Osteoblast (primary cell): ENCODE measurements at regions not wholly inside any gene's neighbourhood (a gene's known extent, or its start where the extent isn't known, plus 50 kb on each side); places are given as distances from the start of the nearest gene placed in this dataset.
"Not testable (repeated sequence)": the region's sequence is repeated elsewhere in the genome, so short reads cannot be mapped to it uniquely, and the experiment has no call there.

Experiments
- DNase-seq: peaks from one replicate; pipeline ENCODE4 v3.0.0; 2011; ENCODE audit warnings: low spot score, mixed read lengths; ENCODE audit not compliant: insufficient read length; ENCODE audit errors: missing footprints
- H2AFZ ChIP-seq: 2 replicates; pipeline ENCODE4 v1.6.0; 2011; ENCODE audit warnings: mild to moderate bottlenecking, low read length
- H3K27ac ChIP-seq: 2 replicates; pipeline ENCODE4 v1.5.1; 2011; ENCODE audit warnings: mild to moderate bottlenecking, low read depth, low read length, moderate library complexity
- H3K27me3 ChIP-seq: 2 replicates; pipeline ENCODE4 v1.6.0; 2012; ENCODE audit warnings: mild to moderate bottlenecking, control low read depth, inconsistent platforms, low read length, moderate library complexity; ENCODE audit not compliant: insufficient read depth
- H3K36me3 ChIP-seq: 2 replicates; pipeline ENCODE4 v1.5.1; 2011; ENCODE audit warnings: mild to moderate bottlenecking, low read length, control low read depth, moderate library complexity; ENCODE audit not compliant: insufficient read depth
- H3K4me1 ChIP-seq: 2 replicates; pipeline ENCODE4 v1.5.1; 2011; ENCODE audit warnings: mild to moderate bottlenecking, low read length, control low read depth, moderate library complexity; ENCODE audit not compliant: insufficient read depth
- H3K4me2 ChIP-seq: 2 replicates; pipeline ENCODE4 v1.6.0; 2011; ENCODE audit warnings: mild to moderate bottlenecking, low read length; ENCODE audit not compliant: insufficient read depth
- H3K4me3 ChIP-seq: fragments of 200-600 bp; sonication (generic); 3 replicates; pipeline ENCODE4 v1.5.1; 2012; ENCODE audit warnings: mild to moderate bottlenecking, low read length, inconsistent platforms; ENCODE audit not compliant: insufficient read depth
- H3K79me2 ChIP-seq: 2 replicates; pipeline ENCODE4 v1.6.0; 2012; ENCODE audit warnings: mild to moderate bottlenecking, low read length, control low read depth, inconsistent platforms; ENCODE audit not compliant: insufficient read depth
- H3K9me3 ChIP-seq: 2 replicates; pipeline ENCODE4 v1.5.1; 2011; ENCODE audit warnings: low read depth, low read length, control low read depth
- H4K20me1 ChIP-seq: 2 replicates; pipeline ENCODE4 v1.6.0; 2012; ENCODE audit warnings: mild to moderate bottlenecking, low read length, control low read depth; ENCODE audit not compliant: insufficient read depth
- TF ChIP-seq, protein P1 (sequence below): IDR thresholded peaks from 2 replicates; pipeline ENCODE4 v1.5.1; 2011; ENCODE audit warnings: mild to moderate bottlenecking, low read depth, low read length, moderate library complexity; ENCODE audit errors: extremely low read depth

DNA sequence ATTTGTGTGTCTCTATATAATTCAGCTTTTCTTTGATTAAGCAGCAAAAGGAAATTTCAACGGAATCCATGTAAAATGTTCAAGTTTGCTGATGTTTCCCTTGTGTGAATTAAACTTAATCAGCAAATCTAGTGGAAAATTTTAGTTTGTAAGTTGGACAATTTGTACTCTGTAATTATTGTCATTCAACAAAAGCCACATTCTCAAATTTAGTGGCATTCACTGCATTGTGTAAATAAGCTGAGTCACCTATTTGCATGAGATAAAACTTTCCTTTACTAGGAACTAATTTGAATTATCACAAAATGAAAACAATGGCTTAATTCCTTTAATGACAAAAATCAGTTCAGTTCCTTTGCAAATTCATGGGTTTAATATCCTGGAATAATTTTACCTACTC is 784.2 kb upstream of the CCDC179 start:
- no peak for DNase-seq
- no peaks in the 10 kb centered on the region for H3K36me3 ChIP-seq
- H3K4me1 ChIP-seq, result no peaks in the 10 kb centered on the region
- H3K4me2 ChIP-seq, result no peak overlapping the region
- H3K4me3 ChIP-seq, result no peak overlapping the region
- H3K9me3 ChIP-seq, result no peaks in the 10 kb centered on the region
- TF ChIP-seq, protein P1, sequence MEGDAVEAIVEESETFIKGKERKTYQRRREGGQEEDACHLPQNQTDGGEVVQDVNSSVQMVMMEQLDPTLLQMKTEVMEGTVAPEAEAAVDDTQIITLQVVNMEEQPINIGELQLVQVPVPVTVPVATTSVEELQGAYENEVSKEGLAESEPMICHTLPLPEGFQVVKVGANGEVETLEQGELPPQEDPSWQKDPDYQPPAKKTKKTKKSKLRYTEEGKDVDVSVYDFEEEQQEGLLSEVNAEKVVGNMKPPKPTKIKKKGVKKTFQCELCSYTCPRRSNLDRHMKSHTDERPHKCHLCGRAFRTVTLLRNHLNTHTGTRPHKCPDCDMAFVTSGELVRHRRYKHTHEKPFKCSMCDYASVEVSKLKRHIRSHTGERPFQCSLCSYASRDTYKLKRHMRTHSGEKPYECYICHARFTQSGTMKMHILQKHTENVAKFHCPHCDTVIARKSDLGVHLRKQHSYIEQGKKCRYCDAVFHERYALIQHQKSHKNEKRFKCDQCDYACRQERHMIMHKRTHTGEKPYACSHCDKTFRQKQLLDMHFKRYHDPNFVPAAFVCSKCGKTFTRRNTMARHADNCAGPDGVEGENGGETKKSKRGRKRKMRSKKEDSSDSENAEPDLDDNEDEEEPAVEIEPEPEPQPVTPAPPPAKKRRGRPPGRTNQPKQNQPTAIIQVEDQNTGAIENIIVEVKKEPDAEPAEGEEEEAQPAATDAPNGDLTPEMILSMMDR, result no peak
- H3K27me3 ChIP-seq, result no peaks in the 10 kb centered on the region
- no peaks in the 10 kb centered on the region for H3K79me2 ChIP-seq
- no peaks in the 10 kb centered on the region for H4K20me1 ChIP-seq
- H3K27ac ChIP-seq, result no peak overlapping the region
- H2AFZ ChIP-seq, result no peak overlapping the region

DNA sequence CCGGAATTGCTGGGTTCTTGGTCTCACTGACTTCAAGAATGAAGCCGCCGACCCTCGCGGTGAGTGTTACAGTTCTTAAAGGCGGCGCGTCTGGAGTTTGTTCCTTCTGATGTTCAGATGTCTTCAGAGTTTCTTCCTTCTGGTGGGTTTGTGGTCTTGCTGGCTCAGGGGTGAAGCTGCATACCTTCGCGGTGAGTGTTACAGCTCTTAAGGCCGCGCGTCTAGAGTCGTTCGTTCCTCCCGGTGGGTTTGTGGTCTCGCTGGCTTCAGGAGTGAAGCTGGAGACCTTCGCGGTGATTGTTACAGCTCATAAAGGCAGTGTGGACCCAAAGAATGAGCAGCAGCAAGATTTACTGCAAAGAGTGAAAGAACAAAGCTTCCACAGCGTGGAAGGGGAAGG is 792.1 kb upstream of the CCDC179 start:
- H3K9me3 ChIP-seq, H3K4me1 ChIP-seq, H4K20me1 ChIP-seq, H3K4me2 ChIP-seq, H3K79me2 ChIP-seq, H2AFZ ChIP-seq, H3K36me3 ChIP-seq, H3K27ac ChIP-seq, DNase-seq, H3K4me3 ChIP-seq, H3K27me3 ChIP-seq: not testable (repeated sequence)

DNA sequence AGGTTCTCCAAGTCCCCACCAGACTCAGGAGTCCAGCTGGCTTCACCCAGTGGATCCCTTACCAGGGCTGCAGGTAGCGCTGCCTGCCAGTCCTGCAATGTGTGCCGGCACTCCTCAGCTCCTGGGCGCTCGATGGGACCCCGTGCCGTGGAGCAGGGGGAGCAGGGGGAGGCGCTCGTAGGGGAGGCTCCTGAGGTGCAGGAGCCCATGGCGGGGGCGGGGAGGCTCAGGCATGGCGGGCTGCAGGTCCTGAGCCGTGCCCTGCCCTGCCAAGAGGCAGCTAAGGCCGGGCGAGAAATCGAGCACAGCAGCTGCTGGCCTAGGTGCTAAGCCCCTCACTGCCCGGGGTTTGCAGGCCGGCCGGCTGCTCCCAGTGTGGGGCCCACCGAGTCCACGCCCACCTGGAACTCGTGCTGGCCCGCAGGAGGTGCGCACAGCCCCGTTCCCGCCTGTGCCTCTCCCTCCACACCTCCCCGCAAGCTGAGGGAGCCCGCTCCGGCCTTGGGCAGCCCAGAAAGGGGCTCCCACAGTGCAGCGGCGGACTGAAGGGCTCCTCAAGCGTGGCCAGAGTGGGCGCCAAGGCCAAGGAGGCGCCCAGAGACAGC is 792.9 kb upstream of the CCDC179 start:
- H3K27me3 ChIP-seq, result no peaks in the 10 kb centered on the region
- no peak overlapping the region for H3K4me2 ChIP-seq
- no peaks in the 10 kb centered on the region for H3K4me1 ChIP-seq
- no peaks in the 10 kb centered on the region for H3K9me3 ChIP-seq
- no peak overlapping the region for H3K27ac ChIP-seq
- H3K36me3 ChIP-seq, result no peaks in the 10 kb centered on the region
- no peak overlapping the region for H3K4me3 ChIP-seq
- H3K79me2 ChIP-seq, result no peaks in the 10 kb centered on the region
- no peaks in the 10 kb centered on the region for H4K20me1 ChIP-seq
- DNase-seq, result no peak
- H2AFZ ChIP-seq, result no peak overlapping the region
- TF ChIP-seq, protein P1, result no peak

DNA sequence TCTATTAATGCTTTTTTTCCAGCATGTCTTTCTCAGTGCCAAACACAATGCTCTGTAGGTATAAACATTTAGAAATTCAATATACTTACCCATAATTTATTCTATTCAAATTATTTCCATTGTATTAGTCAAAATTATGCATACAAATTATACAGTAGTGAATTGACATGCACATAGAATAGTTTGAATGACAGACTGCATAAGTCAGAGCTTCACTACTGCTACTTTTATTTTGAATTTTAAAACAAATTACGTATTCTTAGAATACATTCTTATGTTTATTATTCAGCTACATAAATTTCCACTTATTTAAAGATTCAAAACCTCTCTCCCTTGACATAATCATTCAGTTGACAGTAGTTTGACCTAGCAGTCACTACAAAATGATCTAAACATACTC is 808.0 kb upstream of the CCDC179 start:
- Histone ChIP-seq H2AFZ (no peak overlapping the region), H3K27ac (no peak overlapping the region), H3K36me3 (no peaks in the 10 kb centered on the region), H4K20me1 (no peaks in the 10 kb centered on the region), H3K27me3 (no peaks in the 10 kb centered on the region), H3K79me2 (no peaks in the 10 kb centered on the region), H3K4me3 (no peak overlapping the region), H3K4me1 (no peaks in the 10 kb centered on the region), H3K4me2 (no peak overlapping the region), H3K9me3 (no peaks in the 10 kb centered on the region)
- TF ChIP-seq, protein P1, result no peak
- no peak for DNase-seq
